ENCODE measurements at regions not wholly inside any gene's neighbourhood (a gene's known extent, or its start where the extent isn't known, plus 50 kb on each side); places are given as distances from the start of the nearest gene placed in this dataset.

- Histone ChIP-seq H3K27ac (no peak overlapping the region), H3K36me3 (replicated peaks) (no peaks in the 10 kb centered on the region), H3K27me3 (replicated peaks) (no peaks in the 10 kb centered on the region), H3K4me3 (ENCODE audit: low read depth, low read length) (no peak overlapping the region)
- in situ Hi-C loops (cut with HindIII; ENCODE audit: low pct_ligation_motif_present, low sequenced_read_pairs), result no loop called here
- no peak for TF ChIP-seq CTCF (IDR thresholded peaks at IDR 0.05; ENCODE audit: low read depth, low read length, missing control alignments)
- no peak for DNase-seq
These were observed 158.1 kb upstream of the HCRTR2 start for GRCh38 chr6:55016261-55016660.

GRCh38 chr6:55017555-55018300 lies 156.6 kb upstream of the HCRTR2 start:
- TF ChIP-seq CTCF (IDR thresholded peaks at IDR 0.05; ENCODE audit: low read depth, low read length, missing control alignments), result no peak
- DNase-seq, result no peak
- no peak overlapping the region for H3K27ac ChIP-seq
- H3K4me3 ChIP-seq (ENCODE audit: low read depth, low read length), result no peak overlapping the region
- in situ Hi-C loops (cut with HindIII; ENCODE audit: low pct_ligation_motif_present, low sequenced_read_pairs), result no loop called here
- H3K27me3 ChIP-seq (replicated peaks), result no peaks in the 10 kb centered on the region
- no peaks in the 10 kb centered on the region for H3K36me3 ChIP-seq (replicated peaks)

GRCh38 chr6:55019591-55019990 lies 154.7 kb upstream of the HCRTR2 start:
- no peak overlapping the region for H3K27ac ChIP-seq
- TF ChIP-seq CTCF (IDR thresholded peaks at IDR 0.05; ENCODE audit: low read depth, low read length, missing control alignments), result no peak
- no peak for DNase-seq
- no peaks in the 10 kb centered on the region for H3K36me3 ChIP-seq (replicated peaks)
- H3K4me3 ChIP-seq (ENCODE audit: low read depth, low read length), result no peak overlapping the region
- in situ Hi-C loops (cut with HindIII; ENCODE audit: low pct_ligation_motif_present, low sequenced_read_pairs), result no loop called here
- no peaks in the 10 kb centered on the region for H3K27me3 ChIP-seq (replicated peaks)

GRCh38 chr6:55023230-55023629 lies 151.1 kb upstream of the HCRTR2 start:
- in situ Hi-C loops (cut with HindIII; ENCODE audit: low pct_ligation_motif_present, low sequenced_read_pairs), result no loop called here
- no peak for DNase-seq

GRCh38 chr6:55033016-55033546 lies 141.2 kb upstream of the HCRTR2 start:
- H3K27ac ChIP-seq, result no peak overlapping the region
- H3K36me3 ChIP-seq (replicated peaks), result no peaks in the 10 kb centered on the region
- no peaks in the 10 kb centered on the region for H3K27me3 ChIP-seq (replicated peaks)
- in situ Hi-C loops (cut with HindIII; ENCODE audit: low pct_ligation_motif_present, low sequenced_read_pairs), result no loop called here
- no peak for TF ChIP-seq CTCF (IDR thresholded peaks at IDR 0.05; ENCODE audit: low read depth, low read length, missing control alignments)
- DNase-seq, result no peak
- no peak overlapping the region for H3K4me3 ChIP-seq (ENCODE audit: low read depth, low read length)

More at GRCh38 chr6:55023230-55023629, 151.1 kb upstream of the HCRTR2 start:
- Histone ChIP-seq H3K27ac (no peak overlapping the region), H3K4me3 (ENCODE audit: low read depth, low read length) (no peak overlapping the region), H3K36me3 (replicated peaks) (no peaks in the 10 kb centered on the region), H3K27me3 (replicated peaks) (no peaks in the 10 kb centered on the region)
- TF ChIP-seq CTCF (IDR thresholded peaks at IDR 0.05; ENCODE audit: low read depth, low read length, missing control alignments), result no peak
